Activated CD4-positive, CD25-positive, alpha-beta regulatory T cell (primary cell): ENCODE measurements at regions not wholly inside any gene's neighbourhood (a gene's known extent, or its start where the extent isn't known, plus 50 kb on each side); places are given as distances from the start of the nearest gene placed in this dataset.
"Not testable (repeated sequence)": the region's sequence is repeated elsewhere in the genome, so short reads cannot be mapped to it uniquely, and the experiment has no call there.

Source experiments
- DNase-seq, 4 experiments: peaks; one replicate each; lab custom pipeline; 2025; lab: John Stamatoyannopoulos, UW

- DNase-seq: no peak
Measured at GRCh38 chr12:76180401-76181277, 96.2 kb upstream of the NAP1L1 start.

- DNase-seq: no peak
Measured at GRCh38 chr12:76178452-76178851, 94.0 kb upstream of the NAP1L1 start.

- no peak for DNase-seq
Measured at GRCh38 chr12:76177821-76178220, 93.3 kb upstream of the NAP1L1 start.

- DNase-seq: no peak
Measured at GRCh38 chr12:76176940-76177339, 92.5 kb upstream of the NAP1L1 start.

GRCh38 chr12:76175946-76176345, 91.5 kb upstream of the NAP1L1 start:
- DNase-seq: not testable (repeated sequence)

GRCh38 chr12:76173756-76174155, 89.3 kb upstream of the NAP1L1 start:
- DNase-seq: no peak

GRCh38 chr12:76158518-76159321, 74.2 kb upstream of the NAP1L1 start:
- DNase-seq: peak in 2 of 4 experiments; percentile 31 to 39

GRCh38 chr12:76156726-76157125, 72.2 kb upstream of the NAP1L1 start:
- DNase-seq: no peak

GRCh38 chr12:76156314-76156713, 71.8 kb upstream of the NAP1L1 start:
- no peak for DNase-seq

- DNase-seq: no peak
Measured at GRCh38 chr12:76155157-76155670, 70.7 kb upstream of the NAP1L1 start.

- DNase-seq: no peak
Measured at GRCh38 chr12:76153616-76154015, 69.1 kb upstream of the NAP1L1 start.

GRCh38 chr12:76152181-76152807, 67.8 kb upstream of the NAP1L1 start:
- no peak for DNase-seq

GRCh38 chr12:76144245-76144549, 59.7 kb upstream of the NAP1L1 start:
- no peak for DNase-seq

- DNase-seq: no peak
Measured at GRCh38 chr12:76143343-76144244, 59.1 kb upstream of the NAP1L1 start.

- no peak for DNase-seq
Measured at GRCh38 chr12:76142305-76142704, 57.8 kb upstream of the NAP1L1 start.

- DNase-seq: no peak
Measured at GRCh38 chr12:76138656-76139055, 54.2 kb upstream of the NAP1L1 start.

GRCh38 chr12:76137606-76138005, 53.1 kb upstream of the NAP1L1 start:
- no peak for DNase-seq

- DNase-seq: no peak
Measured at GRCh38 chr12:76135456-76135855, 51.0 kb upstream of the NAP1L1 start.
